Astrocyte (in vitro differentiated cells and primary cell): ENCODE measurements at regions not wholly inside any gene's neighbourhood (a gene's known extent, or its start where the extent isn't known, plus 50 kb on each side); places are given as distances from the start of the nearest gene placed in this dataset.

Experiments
- CTCF ChIP-seq: IDR thresholded peaks from 2 replicates; pipeline ENCODE4 v1.5.1; 2011; ENCODE audit warnings: low read depth, mild to moderate bottlenecking, inconsistent platforms, low read length, moderate library complexity; ENCODE audit not compliant: insufficient read depth
- EZH2 ChIP-seq: IDR thresholded peaks from 2 replicates; pipeline ENCODE4 v1.6.1; 2012; ENCODE audit warnings: mild to moderate bottlenecking, low read length, inconsistent platforms; ENCODE audit not compliant: insufficient read depth

GRCh38 chr1:14273811-14274210, 324.7 kb upstream of the KAZN start:
- TF ChIP-seq CTCF (no peak), EZH2 (no peak)
